Mucosa of rectum (tissue), 2 donors: ENCODE measurements at regions not wholly inside any gene's neighbourhood (a gene's known extent, or its start where the extent isn't known, plus 50 kb on each side); places are given as distances from the start of the nearest gene placed in this dataset.

Experiments
- H3K27ac ChIP-seq, 2 donors: one replicate each; pipeline ENCODE4 v1.7.0; 2013; ENCODE audit warnings: inconsistent platforms in 2 of 2, low read depth in 2 of 2, low read length in 2 of 2
- H3K27me3 ChIP-seq, 2 donors: one replicate each; pipeline ENCODE4 v1.7.0; 2013; ENCODE audit warnings: low read length in 2 of 2; ENCODE audit not compliant: control insufficient read depth in 2 of 2, insufficient read depth in 2 of 2
- H3K36me3 ChIP-seq, 2 donors: one replicate each; pipeline ENCODE4 v1.7.0; 2013; ENCODE audit warnings: low read length in 2 of 2; ENCODE audit not compliant: control insufficient read depth in 2 of 2, insufficient read depth in 2 of 2
- H3K4me1 ChIP-seq, 2 donors: one replicate each; pipeline ENCODE4 v1.7.0; 2013; ENCODE audit warnings: low read length in 2 of 2, mild to moderate bottlenecking in 1 of 2; ENCODE audit not compliant: control insufficient read depth in 2 of 2, insufficient read depth in 2 of 2
- H3K4me3 ChIP-seq, 2 donors: one replicate each; pipeline ENCODE4 v1.7.0; 2013; ENCODE audit warnings: low read length in 2 of 2
- H3K9ac ChIP-seq, 2 donors: one replicate each; pipeline ENCODE4 v1.7.0; 2013; ENCODE audit warnings: low read length in 2 of 2, low read depth in 1 of 2, mild to moderate bottlenecking in 1 of 2
- H3K9me3 ChIP-seq, 2 donors: one replicate each; pipeline ENCODE4 v1.7.0; 2013; ENCODE audit warnings: low read length in 2 of 2; ENCODE audit not compliant: control insufficient read depth in 2 of 2
- donor health status: healthy.
- donor health status: Normal muscosa, but diverticular disease.

DNA sequence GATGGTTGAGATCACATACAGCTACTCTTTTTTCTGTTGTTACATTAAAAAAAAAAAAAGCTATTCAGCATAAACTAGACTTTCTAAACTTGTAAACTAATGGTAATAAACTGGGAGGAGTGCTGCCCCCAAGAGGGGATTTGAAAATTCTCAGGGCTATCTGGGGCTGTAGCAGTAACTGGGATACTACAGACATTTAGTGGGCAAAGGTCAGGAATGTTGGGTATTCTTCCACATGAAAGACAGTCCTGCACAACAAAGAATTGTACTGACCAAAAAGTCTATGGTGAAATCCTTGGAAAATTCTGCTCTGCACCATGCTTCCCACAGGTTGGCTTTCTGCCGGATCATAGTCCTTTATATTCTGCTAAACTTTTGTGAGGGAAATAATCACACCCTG lies 232.6 kb upstream of the BOD1L1 start:
- Histone ChIP-seq H3K9ac (no peak overlapping the region), H3K36me3 (no peaks in the 10 kb centered on the region), H3K27ac (no peak overlapping the region), H3K9me3 (no peaks in the 10 kb centered on the region), H3K4me3 (no peak overlapping the region), H3K4me1 (no peaks in the 10 kb centered on the region), H3K27me3 (no peaks in the 10 kb centered on the region)

DNA sequence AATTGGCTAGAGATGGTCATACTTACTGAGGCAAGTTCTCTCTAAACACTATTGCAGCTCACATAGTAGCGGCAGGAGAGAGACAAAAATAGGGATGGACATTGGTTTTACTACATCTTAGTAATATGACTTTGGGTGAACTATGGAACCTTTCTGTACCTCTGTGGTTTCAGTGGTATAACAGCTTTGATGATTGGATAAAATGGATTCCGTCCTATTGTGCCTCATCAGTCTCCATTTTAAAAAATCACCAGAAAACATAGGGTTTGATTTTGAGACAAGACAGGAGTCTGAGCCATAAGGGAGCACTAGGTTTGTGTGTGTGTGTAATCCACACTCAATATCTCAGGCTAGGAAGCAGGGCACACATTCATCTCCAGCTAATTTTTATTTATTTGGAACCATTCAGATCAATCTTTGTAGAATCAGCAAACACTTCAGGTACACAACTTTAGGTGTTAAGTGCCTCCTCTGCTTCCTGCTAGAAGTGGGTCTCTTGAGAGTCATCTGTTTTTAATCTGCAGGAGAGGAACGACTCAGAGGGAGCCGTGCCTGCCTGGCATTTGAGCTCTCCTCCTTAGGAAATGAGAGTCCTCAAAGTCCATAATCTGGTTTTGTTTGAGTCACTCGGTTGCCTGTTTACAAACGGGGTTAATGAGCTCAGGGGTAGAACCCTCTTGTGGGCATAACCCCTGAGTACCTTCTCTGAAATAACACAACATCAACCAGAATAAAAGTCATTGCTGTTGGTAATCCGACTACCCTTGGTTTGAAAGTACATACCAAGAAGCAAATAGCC lies 238.5 kb upstream of the BOD1L1 start:
- Histone ChIP-seq H3K9me3 (no peaks in the 10 kb centered on the region), H3K27ac (no peak overlapping the region), H3K4me1 (no peaks in the 10 kb centered on the region), H3K4me3 (no peak overlapping the region), H3K9ac (no peak overlapping the region), H3K36me3 (no peaks in the 10 kb centered on the region), H3K27me3 (no peaks in the 10 kb centered on the region)

DNA sequence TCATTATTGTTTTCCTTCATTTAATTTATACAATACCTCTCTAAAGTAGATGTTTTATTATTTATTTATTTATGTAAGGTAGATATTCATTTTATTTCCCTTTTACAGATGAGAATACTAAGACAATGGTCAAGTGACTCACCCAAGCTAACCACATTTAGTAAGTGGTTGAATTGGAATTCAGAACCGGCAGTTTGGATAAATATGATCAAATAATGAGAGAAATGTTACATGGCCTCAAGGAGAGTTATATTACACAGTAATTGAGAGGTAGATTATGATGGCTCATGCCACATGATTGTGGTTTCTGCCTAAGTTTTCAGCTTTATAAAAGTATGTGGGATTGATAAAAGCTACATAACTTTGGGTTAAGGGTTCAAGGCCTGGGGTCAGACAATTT lies 239.4 kb upstream of the BOD1L1 start:
- Histone ChIP-seq H3K36me3 (no peaks in the 10 kb centered on the region), H3K27me3 (no peaks in the 10 kb centered on the region), H3K4me1 (no peaks in the 10 kb centered on the region), H3K9ac (no peak overlapping the region), H3K27ac (no peak overlapping the region), H3K9me3 (no peaks in the 10 kb centered on the region), H3K4me3 (no peak overlapping the region)

DNA sequence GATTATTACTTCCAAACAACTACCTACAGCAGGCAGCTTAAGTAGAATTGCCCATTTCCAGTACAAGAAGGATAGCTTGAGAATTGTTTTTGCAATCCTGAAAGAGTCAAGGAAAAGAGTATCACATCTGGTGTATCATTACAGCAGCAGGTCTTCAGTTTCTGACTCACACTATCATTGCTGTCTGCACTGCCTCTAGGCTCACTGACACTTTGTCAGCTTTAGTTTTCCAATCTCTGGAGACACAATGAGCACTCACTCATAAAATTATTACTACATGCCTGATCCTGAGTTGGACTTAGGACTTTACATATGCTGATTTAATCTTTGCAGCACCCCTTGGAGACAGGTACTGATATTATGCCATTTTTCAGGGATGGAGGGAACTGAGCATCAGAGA lies 244.6 kb upstream of the BOD1L1 start:
- Histone ChIP-seq H3K4me3 (no peak overlapping the region), H3K9ac (no peak overlapping the region), H3K36me3 (no peaks in the 10 kb centered on the region), H3K27ac (no peak overlapping the region), H3K27me3 (no peaks in the 10 kb centered on the region), H3K4me1 (peaks cover 0 to 1% of the 10 kb centered on the region in 2 donors), H3K9me3 (no peaks in the 10 kb centered on the region)

DNA sequence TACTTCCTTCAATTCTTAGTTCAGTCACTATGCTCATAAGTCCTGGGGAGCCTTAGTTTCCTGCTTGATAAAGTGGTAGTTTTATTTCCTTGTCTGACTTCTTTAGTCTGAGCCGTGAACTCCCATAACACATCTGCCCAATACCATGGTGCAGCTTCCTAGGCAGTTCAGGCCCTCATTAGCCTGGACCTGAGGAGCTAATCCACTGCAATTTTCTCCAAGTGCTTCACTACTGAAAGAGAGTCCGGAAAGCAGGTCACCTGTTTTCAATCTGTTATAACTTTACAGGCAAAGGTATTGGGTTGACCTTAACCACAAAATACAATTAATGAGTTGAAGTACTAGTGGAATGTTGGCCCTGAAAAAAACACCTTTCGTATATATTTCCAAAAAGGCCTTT lies 245.4 kb upstream of the BOD1L1 start:
- Histone ChIP-seq H3K9me3 (no peaks in the 10 kb centered on the region), H3K36me3 (no peaks in the 10 kb centered on the region), H3K27me3 (no peaks in the 10 kb centered on the region), H3K9ac (no peak overlapping the region), H3K4me3 (no peak overlapping the region), H3K27ac (no peak overlapping the region), H3K4me1 (peaks cover 0 to 2% of the 10 kb centered on the region in 2 donors)

DNA sequence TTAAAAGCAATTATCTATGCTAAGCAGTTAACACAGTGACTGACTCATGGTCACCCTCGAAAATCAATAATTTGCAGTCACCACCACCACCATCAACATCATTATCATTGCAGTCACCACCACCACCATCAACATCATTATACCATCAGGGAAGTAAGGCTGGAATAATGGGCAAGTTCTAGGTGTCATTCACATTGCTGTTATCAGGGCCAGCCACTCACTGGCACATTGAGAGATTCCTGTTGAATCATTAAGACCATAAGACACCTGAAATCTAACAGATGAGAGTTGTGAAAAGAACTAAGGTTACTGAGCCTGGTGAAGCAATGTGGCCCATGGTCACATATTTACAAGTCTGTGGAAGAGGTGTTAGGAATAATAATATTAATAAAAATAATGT lies 247.7 kb upstream of the BOD1L1 start:
- H3K36me3 ChIP-seq: no peaks in the 10 kb centered on the region
- peaks cover 0 to 2% of the 10 kb centered on the region in 2 donors for H3K4me1 ChIP-seq
- no peak overlapping the region for H3K4me3 ChIP-seq
- H3K9ac ChIP-seq: no peak overlapping the region
- no peaks in the 10 kb centered on the region for H3K27me3 ChIP-seq
- H3K27ac ChIP-seq: no peak overlapping the region
- H3K9me3 ChIP-seq: no peaks in the 10 kb centered on the region

DNA sequence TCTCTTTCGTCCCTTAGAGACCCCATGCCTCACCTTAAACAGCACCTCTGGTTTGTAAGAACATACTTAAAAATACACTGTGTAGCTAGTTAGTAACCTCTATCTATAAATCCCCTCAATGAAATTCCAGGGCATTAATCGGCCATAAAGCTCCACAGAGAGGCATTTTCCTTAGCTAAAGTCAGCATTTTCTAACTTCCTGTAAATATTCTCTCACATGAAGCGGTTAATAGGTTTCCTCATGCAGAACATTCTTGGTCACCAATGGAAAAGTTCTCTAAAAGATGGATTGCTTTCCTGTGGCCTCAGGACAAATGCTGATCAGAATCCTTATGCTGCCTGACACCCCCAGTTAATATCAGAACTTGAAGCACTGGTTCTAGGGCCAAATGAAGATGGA lies 248.6 kb upstream of the BOD1L1 start:
- H3K9ac ChIP-seq: no peak overlapping the region
- H3K27ac ChIP-seq: no peak overlapping the region
- no peak overlapping the region for H3K4me3 ChIP-seq
- H3K36me3 ChIP-seq: no peaks in the 10 kb centered on the region
- no peaks in the 10 kb centered on the region for H3K9me3 ChIP-seq
- peaks cover 0 to 2% of the 10 kb centered on the region in 2 donors for H3K4me1 ChIP-seq
- H3K27me3 ChIP-seq: no peaks in the 10 kb centered on the region

DNA sequence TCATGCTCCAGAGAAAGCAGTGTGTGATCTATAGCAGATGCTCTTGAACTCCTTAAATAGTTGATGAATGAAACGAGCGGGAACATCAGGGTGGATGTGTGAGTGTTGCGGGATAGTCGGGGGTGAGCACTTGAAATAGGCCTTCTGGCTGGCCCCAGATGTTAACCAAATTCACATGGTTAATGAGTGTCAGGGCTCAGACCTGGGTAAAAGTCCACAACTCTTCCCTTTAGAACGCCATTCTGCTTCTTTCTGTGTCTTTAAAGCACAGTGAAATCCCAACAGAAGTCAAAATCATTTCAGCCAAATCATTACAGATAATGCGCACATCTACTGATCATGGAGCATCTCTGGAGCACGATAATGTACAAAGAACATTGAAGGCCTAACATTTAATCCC lies 249.4 kb upstream of the BOD1L1 start:
- Histone ChIP-seq H3K9me3 (no peaks in the 10 kb centered on the region), H3K9ac (no peak overlapping the region), H3K27ac (no peak overlapping the region), H3K36me3 (no peaks in the 10 kb centered on the region), H3K4me1 (peaks cover 0 to 2% of the 10 kb centered on the region in 2 donors), H3K27me3 (no peaks in the 10 kb centered on the region), H3K4me3 (no peak overlapping the region)

DNA sequence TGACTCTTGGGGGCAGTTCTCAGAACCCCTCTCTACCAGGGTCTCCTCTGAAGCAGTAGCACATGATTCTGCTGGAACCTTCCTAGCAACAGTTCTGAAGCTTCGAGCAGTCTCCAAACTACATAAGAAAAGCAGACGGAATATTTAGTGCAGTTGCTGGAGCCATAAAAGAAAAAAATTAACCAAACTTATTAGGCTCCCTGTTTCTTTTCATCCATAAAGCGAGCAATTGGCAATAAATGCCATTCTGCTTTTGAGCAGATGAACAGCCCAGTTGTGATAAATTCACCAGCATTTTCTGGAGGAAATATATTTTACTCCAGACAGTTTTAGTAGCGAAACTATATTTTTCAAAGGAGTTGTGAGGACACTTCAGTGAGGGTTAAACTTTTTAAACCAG lies 250.1 kb upstream of the BOD1L1 start:
- Histone ChIP-seq H3K4me3 (no peak overlapping the region), H3K4me1 (peaks cover 0 to 2% of the 10 kb centered on the region in 2 donors), H3K27me3 (no peaks in the 10 kb centered on the region), H3K36me3 (no peaks in the 10 kb centered on the region), H3K27ac (no peak overlapping the region), H3K9ac (no peak overlapping the region), H3K9me3 (no peaks in the 10 kb centered on the region)

DNA sequence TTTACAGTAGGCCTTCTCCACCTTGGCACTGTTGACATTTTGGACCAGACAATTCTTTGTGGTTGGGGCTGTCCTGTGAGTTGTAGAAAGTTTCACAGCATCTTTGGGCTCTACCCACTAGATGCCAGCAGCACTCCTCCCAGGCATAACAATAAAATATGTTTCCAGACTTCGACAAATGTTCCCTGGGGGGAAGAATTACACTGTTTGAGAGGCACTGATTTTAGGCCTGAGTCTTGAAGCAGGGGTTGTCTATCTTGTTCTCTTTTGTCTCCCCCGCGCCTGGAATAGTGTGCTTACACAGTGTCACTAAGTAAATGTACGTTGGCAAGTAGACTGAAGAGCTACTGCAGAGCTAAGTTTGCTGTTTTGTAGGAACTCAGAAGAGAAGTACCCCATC lies 254.4 kb upstream of the BOD1L1 start:
- H3K27me3 ChIP-seq: no peaks in the 10 kb centered on the region

More for the DNA sequence above, 254.4 kb upstream of the BOD1L1 start:
- no peaks in the 10 kb centered on the region for H3K9me3 ChIP-seq
- no peak overlapping the region for H3K27ac ChIP-seq
- no peak overlapping the region for H3K9ac ChIP-seq
- H3K4me1 ChIP-seq: peaks cover 0 to 2% of the 10 kb centered on the region in 2 donors
- H3K4me3 ChIP-seq: no peak overlapping the region
- H3K36me3 ChIP-seq: no peaks in the 10 kb centered on the region
